ENCODE measurements at regions not wholly inside any gene's neighbourhood (a gene's known extent, or its start where the extent isn't known, plus 50 kb on each side); places are given as distances from the start of the nearest gene placed in this dataset.

DNA sequence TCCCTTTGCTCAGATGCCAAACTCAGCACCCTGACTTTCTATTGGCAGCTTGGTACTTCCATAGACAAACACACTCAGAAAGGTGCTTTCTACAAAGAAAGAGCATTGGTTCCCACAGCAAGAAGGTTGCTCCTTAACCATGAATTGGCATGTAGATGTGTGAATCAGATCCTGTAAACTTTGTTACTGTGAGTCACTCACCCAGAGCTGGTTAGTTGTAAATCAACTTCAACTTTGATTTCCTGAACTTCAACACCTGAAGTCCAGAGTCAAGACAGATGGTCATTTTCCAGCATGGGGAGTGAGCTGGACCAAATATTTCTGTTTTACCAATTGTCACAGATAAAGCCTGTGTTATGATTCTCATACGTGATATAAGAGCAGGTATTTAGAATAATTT lies 797.2 kb downstream of the TNS3 start:
- TF ChIP-seq, protein P1, sequence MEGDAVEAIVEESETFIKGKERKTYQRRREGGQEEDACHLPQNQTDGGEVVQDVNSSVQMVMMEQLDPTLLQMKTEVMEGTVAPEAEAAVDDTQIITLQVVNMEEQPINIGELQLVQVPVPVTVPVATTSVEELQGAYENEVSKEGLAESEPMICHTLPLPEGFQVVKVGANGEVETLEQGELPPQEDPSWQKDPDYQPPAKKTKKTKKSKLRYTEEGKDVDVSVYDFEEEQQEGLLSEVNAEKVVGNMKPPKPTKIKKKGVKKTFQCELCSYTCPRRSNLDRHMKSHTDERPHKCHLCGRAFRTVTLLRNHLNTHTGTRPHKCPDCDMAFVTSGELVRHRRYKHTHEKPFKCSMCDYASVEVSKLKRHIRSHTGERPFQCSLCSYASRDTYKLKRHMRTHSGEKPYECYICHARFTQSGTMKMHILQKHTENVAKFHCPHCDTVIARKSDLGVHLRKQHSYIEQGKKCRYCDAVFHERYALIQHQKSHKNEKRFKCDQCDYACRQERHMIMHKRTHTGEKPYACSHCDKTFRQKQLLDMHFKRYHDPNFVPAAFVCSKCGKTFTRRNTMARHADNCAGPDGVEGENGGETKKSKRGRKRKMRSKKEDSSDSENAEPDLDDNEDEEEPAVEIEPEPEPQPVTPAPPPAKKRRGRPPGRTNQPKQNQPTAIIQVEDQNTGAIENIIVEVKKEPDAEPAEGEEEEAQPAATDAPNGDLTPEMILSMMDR (IDR thresholded peaks at IDR 0.05; ENCODE audit: insufficient read depth, low read depth, low read length): no peak
- TF ChIP-seq EZH2 (IDR thresholded peaks at IDR 0.05; ENCODE audit: insufficient read depth, low read length): no peak
